ENCODE measurements at regions not wholly inside any gene's neighbourhood (a gene's known extent, or its start where the extent isn't known, plus 50 kb on each side); places are given as distances from the start of the nearest gene placed in this dataset.

- no peak for DNase-seq
These were observed 65.0 kb downstream of the CBLN1 start for GRCh38 chr16:49216593-49216992.

- no peak for DNase-seq
These were observed 68.0 kb downstream of the CBLN1 start for GRCh38 chr16:49213594-49213993.

DNA sequence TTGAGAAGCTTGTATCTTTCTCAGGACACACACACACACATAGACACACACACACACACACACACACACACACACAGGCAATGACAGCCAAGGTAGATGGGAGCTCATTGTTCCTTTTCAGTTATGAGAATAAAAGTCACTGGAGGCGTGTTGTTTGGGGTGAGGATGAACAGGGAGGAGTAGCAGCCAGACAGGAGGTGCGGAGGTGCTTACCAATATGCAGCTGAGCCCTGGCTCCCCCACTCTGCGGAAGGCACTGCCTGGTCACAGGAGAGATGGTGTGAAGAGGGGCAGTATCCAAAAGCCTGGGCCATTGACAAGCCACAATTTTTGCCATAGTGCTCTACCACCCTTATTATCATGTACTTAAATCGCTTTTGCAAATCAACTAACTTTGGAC, 77.4 kb downstream of the CBLN1 start:
- DNase-seq: no peak

DNA sequence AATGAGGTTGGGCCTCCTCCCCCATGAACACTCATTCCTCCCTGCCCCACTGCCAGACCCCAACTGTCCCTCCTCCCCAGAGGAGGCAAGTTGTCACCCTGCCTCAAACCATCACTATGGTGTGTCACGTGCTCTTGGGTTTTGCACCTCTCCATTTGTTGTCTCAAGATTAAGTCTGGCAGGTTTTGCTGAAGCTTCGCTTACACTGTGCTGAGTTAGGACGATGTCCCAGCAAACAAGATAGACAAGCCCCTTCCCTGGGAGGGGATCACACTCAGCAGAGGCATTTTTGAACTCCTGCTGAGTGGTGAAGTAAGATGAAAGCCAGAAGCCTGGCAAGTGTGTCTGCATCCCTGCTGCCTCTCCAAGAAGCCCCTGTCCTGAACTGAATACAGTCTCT, 78.3 kb downstream of the CBLN1 start:
- no peak for DNase-seq

- DNase-seq: no peak
These were observed 80.5 kb downstream of the CBLN1 start for GRCh38 chr16:49201118-49201517.

- DNase-seq: no peak
These were observed 81.3 kb downstream of the CBLN1 start for GRCh38 chr16:49200223-49200820.

DNA sequence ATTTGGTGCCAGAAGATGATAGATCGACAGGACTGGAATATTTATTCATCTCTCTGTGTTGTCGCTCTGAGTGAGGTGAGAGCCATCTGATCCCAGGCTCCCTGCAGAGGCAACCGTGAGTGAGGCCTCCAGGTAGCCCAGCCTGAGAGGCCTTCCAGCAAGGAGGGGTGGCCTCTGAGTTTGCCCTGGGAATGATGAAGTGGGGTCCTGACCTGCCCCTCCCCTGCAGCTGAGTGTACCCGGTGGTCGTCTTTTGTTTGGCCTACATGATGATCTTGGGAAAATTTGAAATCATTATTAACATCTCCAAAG, 86.4 kb downstream of the CBLN1 start:
- DNase-seq: no peak

DNA sequence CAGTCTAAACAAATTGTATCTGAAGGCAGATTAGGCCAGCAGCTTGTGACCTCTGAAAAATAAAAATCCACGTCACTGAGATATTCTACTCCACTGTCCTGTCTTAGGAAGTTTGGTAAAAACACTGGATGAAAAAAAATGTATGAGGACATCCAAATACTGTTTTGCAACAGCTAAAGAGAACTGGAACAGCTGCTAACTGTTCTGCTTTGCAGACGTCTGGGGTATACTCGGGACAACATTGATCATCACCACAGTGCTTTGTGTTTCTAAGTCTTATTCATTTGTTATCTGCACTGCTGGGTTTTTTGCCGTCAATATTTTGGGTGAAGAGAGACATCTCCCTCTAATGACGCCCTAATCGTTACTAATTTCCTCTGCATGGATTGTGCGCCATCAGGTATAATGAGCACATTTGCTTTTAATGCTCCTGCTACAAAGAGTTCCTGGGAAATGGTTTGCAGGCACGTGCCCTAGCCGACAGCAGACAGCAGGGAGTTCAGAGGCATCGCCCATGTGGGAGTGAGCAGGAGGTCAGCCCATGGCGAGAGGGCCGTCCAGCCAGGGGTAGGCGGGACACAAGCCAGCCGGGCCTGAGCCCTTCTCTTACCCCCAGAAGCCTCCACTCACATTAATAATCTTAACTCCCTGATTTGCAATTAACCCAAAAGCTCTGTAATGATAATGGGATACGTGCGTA, 87.0 kb downstream of the CBLN1 start:
- DNase-seq: no peak

DNA sequence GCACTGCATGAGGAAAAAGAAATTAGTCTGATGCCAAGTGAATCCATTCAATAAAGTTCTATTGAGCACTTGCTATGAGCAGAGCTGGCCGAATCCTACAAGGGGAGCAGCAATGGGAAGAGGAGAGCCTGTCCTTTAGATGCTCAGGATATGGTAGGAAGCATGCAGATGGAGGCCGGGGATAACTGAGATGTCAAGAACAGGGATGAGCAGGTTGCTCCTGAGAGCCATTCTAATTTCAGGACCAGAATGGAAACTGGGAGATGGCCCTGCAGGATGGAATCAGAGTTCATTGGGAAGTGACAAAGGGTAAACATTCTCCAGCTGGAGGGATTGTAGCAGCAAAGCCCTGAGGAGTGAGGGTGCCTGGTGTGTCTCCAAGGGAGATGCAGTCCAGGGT, 88.0 kb downstream of the CBLN1 start:
- no peak for DNase-seq

DNA sequence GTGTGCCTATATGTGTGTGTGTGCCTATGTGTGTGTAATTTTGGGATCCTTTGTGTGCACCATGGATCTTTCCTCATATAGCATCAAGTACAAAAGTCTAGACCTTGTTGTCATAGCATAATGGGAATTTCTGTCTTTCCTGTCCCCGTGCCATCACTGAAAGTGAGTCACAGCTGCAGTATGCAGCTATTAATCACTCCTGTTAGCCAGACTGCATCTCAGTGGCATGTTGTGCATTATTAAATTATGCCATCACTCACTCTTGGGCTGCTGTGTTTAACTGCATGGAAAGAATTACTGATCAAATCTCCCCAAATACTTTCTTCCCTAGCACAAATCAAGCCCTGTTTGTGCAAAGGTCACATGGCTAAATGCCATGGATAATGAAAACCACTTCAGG, 92.4 kb downstream of the CBLN1 start:
- no peak for DNase-seq

- peak; percentile 7 for DNase-seq
These were observed 97.7 kb downstream of the CBLN1 start for GRCh38 chr16:49183911-49184310.

- no peak for DNase-seq
These were observed 99.7 kb downstream of the CBLN1 start for GRCh38 chr16:49181791-49182518.

GRCh38 chr16:49179714-49180330, 101.8 kb downstream of the CBLN1 start:
- DNase-seq: no peak

GRCh38 chr16:49168126-49168525, 113.5 kb downstream of the CBLN1 start:
- no peak for DNase-seq

DNA sequence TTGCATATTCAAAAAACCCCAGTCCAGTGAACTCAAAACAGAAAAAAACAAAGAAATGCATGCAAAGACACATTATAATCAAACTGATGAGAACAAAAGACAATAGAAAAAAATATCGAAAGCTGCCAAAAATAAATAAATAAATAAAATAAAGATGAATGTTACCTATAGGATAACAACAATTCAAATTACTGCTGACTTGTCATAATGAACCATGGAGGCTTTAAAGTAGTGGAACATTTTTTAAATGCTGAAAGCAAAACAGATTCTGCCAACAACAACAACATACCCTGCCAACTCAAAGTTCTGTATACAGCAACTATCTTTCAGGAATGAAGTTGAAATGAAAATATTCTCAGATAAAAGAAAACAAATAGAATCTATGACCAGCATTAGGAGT, 116.6 kb downstream of the CBLN1 start:
- no peak for DNase-seq

- no peak for DNase-seq
These were observed 120.4 kb downstream of the CBLN1 start for GRCh38 chr16:49161191-49161590.

GRCh38 chr16:49158029-49158642, 123.5 kb downstream of the CBLN1 start:
- DNase-seq: no peak

- no peak for DNase-seq
These were observed 131.3 kb downstream of the CBLN1 start for GRCh38 chr16:49150341-49150740.

GRCh38 chr16:49148410-49148809, 133.2 kb downstream of the CBLN1 start:
- no peak for DNase-seq

DNA sequence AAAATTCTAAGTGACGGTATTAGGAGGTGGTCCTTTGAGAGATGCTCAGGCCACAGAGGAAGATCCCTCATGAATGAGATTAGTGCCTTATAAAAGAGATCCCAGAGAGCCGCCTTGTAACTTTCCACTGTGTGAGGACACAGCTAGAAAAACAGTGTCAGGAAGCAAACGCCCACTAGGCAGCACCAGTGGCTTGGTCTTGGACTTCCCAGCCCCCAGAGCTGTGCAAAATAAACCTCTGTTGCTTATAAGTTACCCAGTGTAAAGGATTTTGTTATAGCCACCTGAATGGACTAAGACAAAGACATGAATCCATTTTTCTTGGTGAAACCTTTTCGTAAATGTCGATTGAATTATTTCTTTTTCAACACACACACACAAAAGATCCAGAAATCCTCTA, 141.0 kb downstream of the CBLN1 start:
- no peak for DNase-seq

- DNase-seq: no peak
These were observed 151.2 kb downstream of the CBLN1 start for GRCh38 chr16:49130397-49130796.

DNA sequence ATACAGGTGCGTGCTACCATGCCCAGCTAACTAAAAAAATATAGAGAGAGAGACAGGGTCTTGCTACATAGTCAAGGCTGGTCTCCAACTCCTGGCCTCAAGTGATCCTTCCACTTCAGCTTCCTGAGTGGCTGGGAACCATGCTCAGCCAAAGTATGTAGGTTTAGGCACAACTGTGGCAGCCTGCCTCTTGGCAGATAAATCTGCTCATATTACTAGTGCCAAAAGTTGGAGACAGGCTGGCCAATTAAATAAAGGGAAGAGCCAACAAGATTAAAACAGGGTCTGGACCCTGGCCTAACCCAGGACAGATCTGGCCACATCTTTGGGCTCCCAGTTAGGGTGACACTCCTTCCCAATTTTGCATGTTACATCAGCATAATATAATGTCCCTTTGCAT, 151.7 kb downstream of the CBLN1 start:
- no peak for DNase-seq

GRCh38 chr16:49128740-49129139, 152.9 kb downstream of the CBLN1 start:
- DNase-seq: no peak

DNA sequence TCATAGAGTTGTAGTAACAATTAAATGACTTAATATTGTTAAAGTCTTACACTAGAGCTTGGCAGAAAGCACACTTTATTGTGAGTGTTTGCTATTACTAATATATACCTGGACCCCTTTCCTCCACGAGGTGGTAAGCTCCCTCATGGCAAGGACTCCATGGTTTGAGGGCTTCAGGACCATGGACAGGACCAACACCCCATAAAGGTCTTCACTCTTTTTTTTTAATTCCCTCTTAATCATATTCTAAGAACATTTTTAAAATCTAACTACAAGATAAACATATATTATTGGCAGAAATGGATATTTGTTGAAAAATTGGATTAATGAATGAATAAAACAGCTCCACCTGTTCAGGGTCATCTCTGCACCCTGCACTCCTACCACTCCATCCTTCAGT, 154.5 kb downstream of the CBLN1 start:
- DNase-seq: no peak
